Epithelial cell of esophagus (primary cell): ENCODE measurements at regions not wholly inside any gene's neighbourhood (a gene's known extent, or its start where the extent isn't known, plus 50 kb on each side); places are given as distances from the start of the nearest gene placed in this dataset.

Experiments
- DNase-seq: peaks from one replicate; pipeline ENCODE4 v3.0.0; 2010; ENCODE audit warnings: low read depth
- H3K4me3 ChIP-seq: 2 replicates; pipeline ENCODE4 v1.5.1; 2011; ENCODE audit warnings: mild to moderate bottlenecking, low read length, control low read depth
- CTCF ChIP-seq: IDR thresholded peaks from 2 replicates; pipeline ENCODE4 v1.5.1; 2011; ENCODE audit warnings: low read depth, mild to moderate bottlenecking, low read length, control low read depth, inconsistent platforms; ENCODE audit not compliant: insufficient read depth; ENCODE audit errors: missing control alignments

- no peak for TF ChIP-seq CTCF
- no peak overlapping the region for H3K4me3 ChIP-seq
- no peak for DNase-seq
Measured at GRCh38 chr10:100652406-100653135, 92.8 kb upstream of the PAX2 start.

- no peak for DNase-seq
- TF ChIP-seq CTCF, result no peak
- H3K4me3 ChIP-seq, result no peak overlapping the region
Measured at GRCh38 chr10:100653238-100653956, 92.0 kb upstream of the PAX2 start.

GRCh38 chr10:100653957-100654781, 91.2 kb upstream of the PAX2 start:
- TF ChIP-seq CTCF, result no peak
- no peak overlapping the region for H3K4me3 ChIP-seq
- no peak for DNase-seq

GRCh38 chr10:100654782-100655325, 90.5 kb upstream of the PAX2 start:
- DNase-seq, result no peak
- no peak overlapping the region for H3K4me3 ChIP-seq
- TF ChIP-seq CTCF, result no peak

- no peak for TF ChIP-seq CTCF
- H3K4me3 ChIP-seq, result no peak overlapping the region
- no peak for DNase-seq
Measured at GRCh38 chr10:100655326-100655759, 90.0 kb upstream of the PAX2 start.

GRCh38 chr10:100655760-100656421, 89.5 kb upstream of the PAX2 start:
- H3K4me3 ChIP-seq, result no peak overlapping the region
- TF ChIP-seq CTCF, result no peak
- no peak for DNase-seq
